Omental fat pad (tissue), 3 donors: ENCODE measurements at regions not wholly inside any gene's neighbourhood (a gene's known extent, or its start where the extent isn't known, plus 50 kb on each side); places are given as distances from the start of the nearest gene placed in this dataset.

Source experiments
- ATAC-seq: fragments of 150-250 bp; one replicate; pipeline ENCODE4 v1.9.1; 2016; ENCODE audit warnings: mild to moderate bottlenecking, moderate library complexity; ENCODE audit not compliant: low FRiP score
- DNase-seq: peaks from one replicate; pipeline ENCODE4 v3.0.0-alpha.2; 2019; ENCODE audit warnings: low spot score
- TF ChIP-seq, protein P1 (sequence below), 3 donors: fragments of 450-650 bp; IDR thresholded peaks; one replicate each; pipeline ENCODE4 v1.5.1; 2016 to 2017; ENCODE audit warnings: antibody characterized with exemption in 3 of 3, mild to moderate bottlenecking in 3 of 3, moderate library complexity in 2 of 3

DNA sequence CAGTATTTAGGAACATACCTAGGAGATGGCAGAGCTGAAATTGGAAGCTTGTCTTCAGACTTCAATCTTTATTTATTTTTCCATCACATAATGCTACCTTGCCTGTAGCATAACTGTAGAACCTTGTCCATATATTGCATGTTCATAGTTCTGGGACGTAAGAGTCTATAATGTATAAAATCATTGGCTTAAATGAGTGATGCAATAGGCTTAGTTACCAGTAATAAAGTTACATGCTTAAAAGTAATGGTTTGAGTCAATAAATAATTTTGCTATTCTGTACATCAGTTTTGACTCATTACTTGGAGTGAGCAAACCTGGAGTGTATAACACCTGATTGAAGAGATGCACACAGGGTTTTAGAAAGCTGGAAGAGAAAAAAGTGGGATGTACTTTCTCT is 229.3 kb downstream of the CDCA7 start:
- TF ChIP-seq, protein P1, sequence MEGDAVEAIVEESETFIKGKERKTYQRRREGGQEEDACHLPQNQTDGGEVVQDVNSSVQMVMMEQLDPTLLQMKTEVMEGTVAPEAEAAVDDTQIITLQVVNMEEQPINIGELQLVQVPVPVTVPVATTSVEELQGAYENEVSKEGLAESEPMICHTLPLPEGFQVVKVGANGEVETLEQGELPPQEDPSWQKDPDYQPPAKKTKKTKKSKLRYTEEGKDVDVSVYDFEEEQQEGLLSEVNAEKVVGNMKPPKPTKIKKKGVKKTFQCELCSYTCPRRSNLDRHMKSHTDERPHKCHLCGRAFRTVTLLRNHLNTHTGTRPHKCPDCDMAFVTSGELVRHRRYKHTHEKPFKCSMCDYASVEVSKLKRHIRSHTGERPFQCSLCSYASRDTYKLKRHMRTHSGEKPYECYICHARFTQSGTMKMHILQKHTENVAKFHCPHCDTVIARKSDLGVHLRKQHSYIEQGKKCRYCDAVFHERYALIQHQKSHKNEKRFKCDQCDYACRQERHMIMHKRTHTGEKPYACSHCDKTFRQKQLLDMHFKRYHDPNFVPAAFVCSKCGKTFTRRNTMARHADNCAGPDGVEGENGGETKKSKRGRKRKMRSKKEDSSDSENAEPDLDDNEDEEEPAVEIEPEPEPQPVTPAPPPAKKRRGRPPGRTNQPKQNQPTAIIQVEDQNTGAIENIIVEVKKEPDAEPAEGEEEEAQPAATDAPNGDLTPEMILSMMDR (IDR thresholded peaks at IDR 0.05): no peak
- no peak for DNase-seq
- no peak for ATAC-seq

DNA sequence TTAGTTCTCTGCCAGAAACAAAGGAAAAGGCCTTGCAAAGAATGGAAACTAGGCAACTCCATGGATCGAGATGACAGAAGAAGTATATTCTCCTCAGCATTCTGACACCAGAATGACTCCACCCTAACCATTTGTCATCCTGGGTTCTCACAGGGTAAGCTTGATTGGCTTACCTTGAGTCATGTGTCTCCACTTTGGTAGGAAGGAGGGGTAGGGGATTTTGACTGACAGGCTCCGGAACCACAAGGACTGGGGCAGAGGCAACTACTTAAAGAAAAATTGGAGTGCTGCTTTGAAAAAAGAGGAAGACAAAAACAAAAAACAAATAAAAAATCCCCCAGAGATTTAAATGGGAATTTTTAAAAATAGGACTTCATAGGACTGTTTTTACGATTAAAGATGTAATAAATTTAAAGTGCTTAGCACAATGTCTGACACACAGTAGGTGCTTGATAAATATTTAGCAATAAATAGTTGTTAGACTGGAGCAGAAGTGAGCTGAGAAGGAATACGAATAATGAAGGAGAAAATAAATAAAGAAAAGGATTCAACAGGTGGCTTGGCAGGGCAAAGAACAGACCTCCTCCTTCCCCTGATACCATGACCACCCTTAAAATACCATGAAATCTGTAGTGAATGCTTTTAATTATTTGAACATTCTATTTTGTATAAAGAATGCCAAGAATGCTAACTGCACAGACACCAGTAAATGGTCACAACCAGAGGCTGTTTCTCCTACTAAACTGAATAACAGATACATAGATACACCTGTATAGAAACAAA is 230.2 kb downstream of the CDCA7 start:
- DNase-seq: no peak
- TF ChIP-seq, protein P1 (IDR thresholded peaks at IDR 0.05): no peak
- ATAC-seq: no peak

DNA sequence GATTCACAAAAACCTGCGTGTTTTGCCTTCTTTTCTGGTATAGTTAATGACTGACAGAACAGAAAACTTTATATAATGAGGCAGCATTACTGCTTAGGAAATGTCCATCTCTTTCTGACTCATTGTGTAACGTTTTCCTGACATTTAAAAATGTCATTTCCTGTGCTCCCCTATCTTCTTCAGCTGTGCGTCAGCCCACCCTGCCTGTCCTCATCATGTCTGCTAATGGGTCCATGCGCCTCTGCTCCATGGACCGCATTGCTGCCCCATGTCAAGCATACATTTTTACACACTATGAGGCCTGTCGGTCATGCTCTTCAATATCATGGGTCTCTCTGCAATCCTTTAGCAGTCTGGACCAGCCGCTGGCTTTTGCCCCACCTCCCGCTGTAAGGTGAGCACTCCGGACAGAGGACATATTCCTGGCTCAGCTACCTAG is 234.3 kb downstream of the CDCA7 start:
- TF ChIP-seq, protein P1 (IDR thresholded peaks at IDR 0.05): no peak
- no peak for DNase-seq
- ATAC-seq: no peak

DNA sequence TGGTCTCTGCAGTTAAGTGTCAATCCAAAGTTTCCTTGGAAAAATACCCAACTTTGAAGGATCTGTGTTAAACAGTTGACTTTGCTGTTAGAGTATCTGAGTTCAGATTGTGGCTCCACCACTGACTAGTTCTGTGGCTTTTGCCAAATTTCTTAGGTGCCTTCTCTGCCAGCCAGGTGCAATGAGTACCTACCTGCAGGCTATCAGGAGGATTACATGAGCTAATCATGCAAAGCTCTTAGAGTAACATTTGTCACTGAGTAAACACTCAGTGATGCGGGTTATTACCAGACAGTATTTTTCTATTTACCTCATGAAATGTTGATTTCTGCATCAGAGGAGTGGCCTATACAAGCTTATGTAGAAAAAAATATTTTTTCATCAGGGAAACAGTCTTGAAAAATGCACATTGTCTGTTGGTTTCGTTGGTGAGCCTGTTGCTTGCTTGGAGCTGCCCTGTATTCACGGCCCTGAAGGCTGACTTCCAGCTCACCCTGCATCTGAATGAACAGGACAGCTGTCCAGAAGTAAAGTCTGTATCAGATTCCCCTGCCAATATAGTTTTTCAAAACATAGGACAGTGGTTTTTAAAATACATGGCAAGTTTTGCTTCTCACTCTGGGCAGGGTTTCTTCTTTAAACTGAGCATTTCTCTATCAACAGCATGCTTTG is 235.1 kb downstream of the CDCA7 start:
- DNase-seq (no peak), ATAC-seq (no peak)

DNA sequence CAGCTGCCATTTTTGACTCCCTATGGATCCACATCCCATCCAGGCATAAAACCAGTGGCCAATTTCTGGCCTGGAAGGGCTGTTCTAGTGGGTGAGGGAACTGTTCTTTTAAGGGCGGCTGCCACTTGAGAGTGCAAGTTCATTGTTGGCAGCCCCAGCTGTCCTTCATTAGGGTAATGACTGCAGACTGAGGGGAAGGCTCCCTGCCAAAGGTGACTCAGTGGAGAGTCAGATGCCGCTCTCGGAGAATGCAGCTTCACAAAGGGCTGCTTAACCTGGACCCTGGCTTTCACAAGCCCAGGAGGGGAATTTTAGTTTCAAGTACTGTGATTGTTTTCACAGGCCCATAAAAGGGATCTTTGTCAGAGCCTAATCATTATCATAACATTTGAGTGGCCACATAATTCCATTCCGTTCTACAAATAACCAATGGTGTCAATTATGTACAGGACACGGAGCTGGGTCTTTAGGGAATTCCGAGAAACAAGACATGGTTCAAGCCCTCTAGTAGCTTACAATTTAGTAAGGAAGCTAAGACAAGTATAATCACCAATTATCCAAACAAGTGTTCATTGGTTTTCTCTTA is 235.7 kb downstream of the CDCA7 start:
- TF ChIP-seq, protein P1 (IDR thresholded peaks at IDR 0.05): no peak
- DNase-seq (no peak), ATAC-seq (no peak)

More for the DNA sequence above, 235.1 kb downstream of the CDCA7 start:
- TF ChIP-seq, protein P1 (IDR thresholded peaks at IDR 0.05): no peak

DNA sequence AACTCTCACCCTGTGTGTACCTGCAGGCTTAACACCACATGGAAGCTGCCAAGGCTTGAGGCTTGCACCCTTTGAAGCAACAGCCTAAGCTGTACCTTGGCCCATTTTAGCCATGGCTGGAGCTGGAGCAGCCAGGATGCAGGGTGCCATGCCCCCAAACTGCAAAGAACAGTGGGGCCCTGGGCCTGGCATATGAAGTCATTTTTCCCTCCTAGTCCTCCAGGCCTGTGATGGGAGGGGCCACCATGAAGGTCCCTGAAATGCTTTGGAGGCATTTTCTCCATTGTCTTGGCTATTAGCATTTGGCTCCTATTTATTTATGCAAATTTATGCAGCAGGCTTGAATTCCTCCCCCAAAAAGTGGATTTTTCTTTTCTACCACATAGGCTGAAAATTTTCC is 238.4 kb downstream of the CDCA7 start:
- TF ChIP-seq, protein P1 (IDR thresholded peaks at IDR 0.05): no peak
- DNase-seq: no peak
- ATAC-seq: no peak
